ENCODE measurements at regions not wholly inside any gene's neighbourhood (a gene's known extent, or its start where the extent isn't known, plus 50 kb on each side); places are given as distances from the start of the nearest gene placed in this dataset.

DNA sequence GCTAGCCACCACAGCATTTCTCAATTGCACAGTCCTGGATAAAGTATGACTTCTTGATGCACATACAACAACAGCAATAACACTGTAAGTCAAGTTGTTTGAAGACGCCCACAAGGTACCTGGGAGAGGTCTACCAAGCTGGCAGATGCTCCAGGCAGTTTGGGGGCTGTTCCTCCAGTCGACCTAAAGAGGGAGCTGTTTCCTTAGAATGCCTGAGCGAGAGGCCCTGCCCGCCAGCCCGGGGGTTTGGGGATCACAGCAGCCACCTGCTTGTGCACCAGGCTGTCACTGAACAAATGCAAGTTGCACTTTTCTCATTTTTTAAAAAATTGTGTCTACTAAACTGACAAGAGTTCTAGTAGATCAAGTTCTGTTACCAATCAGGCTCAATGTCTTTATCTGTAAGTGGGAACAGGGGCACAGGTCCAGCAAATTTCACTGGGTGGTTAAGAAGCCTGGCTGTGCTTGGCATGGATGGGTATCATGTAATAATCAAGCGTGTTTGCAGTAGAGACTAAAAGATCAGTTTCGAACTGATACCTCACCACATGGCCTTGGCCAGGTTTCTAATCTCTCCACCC is 193.8 kb upstream of the ADO start:
- H3K9ac ChIP-seq (ENCODE audit: low read length in 3 of 3): no peak overlapping the region
- H3K9me3 ChIP-seq (ENCODE audit: control insufficient read depth in 2 of 3, insufficient read depth in 1 of 3, low read length in 3 of 3): no peaks in the 10 kb centered on the region
- no peaks in the 10 kb centered on the region for H3K36me3 ChIP-seq (ENCODE audit: control insufficient read depth in 2 of 3, insufficient read depth in 3 of 3, low read length in 3 of 3)
- intact Hi-C loops (cut with DNase I): loop anchor here (10.0 kb wide), 1 partner anchor 214 kb away; no protein-coding TSS in a partner anchor
- no peaks in the 10 kb centered on the region for H3K4me1 ChIP-seq (ENCODE audit: control insufficient read depth in 2 of 3, insufficient read depth in 2 of 3, low read depth in 1 of 3, low read length in 3 of 3)
- FAIRE-seq: no peak
- DNase-seq: peak; percentile 69 to 84 (median 78)
- H3K27ac ChIP-seq (ENCODE audit: low read depth in 2 of 2, low read length in 2 of 2): no peak overlapping the region
- TF ChIP-seq, protein P1, sequence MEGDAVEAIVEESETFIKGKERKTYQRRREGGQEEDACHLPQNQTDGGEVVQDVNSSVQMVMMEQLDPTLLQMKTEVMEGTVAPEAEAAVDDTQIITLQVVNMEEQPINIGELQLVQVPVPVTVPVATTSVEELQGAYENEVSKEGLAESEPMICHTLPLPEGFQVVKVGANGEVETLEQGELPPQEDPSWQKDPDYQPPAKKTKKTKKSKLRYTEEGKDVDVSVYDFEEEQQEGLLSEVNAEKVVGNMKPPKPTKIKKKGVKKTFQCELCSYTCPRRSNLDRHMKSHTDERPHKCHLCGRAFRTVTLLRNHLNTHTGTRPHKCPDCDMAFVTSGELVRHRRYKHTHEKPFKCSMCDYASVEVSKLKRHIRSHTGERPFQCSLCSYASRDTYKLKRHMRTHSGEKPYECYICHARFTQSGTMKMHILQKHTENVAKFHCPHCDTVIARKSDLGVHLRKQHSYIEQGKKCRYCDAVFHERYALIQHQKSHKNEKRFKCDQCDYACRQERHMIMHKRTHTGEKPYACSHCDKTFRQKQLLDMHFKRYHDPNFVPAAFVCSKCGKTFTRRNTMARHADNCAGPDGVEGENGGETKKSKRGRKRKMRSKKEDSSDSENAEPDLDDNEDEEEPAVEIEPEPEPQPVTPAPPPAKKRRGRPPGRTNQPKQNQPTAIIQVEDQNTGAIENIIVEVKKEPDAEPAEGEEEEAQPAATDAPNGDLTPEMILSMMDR (IDR thresholded peaks at IDR 0.05; ENCODE audit: borderline replicate concordance, extremely low read depth, insufficient read depth): peak; percentile 48
- no peaks in the 10 kb centered on the region for H3K27me3 ChIP-seq (ENCODE audit: control insufficient read depth, insufficient read depth, low read length)
- no peak overlapping the region for H3K4me3 ChIP-seq (ENCODE audit: low read length in 3 of 3)

DNA sequence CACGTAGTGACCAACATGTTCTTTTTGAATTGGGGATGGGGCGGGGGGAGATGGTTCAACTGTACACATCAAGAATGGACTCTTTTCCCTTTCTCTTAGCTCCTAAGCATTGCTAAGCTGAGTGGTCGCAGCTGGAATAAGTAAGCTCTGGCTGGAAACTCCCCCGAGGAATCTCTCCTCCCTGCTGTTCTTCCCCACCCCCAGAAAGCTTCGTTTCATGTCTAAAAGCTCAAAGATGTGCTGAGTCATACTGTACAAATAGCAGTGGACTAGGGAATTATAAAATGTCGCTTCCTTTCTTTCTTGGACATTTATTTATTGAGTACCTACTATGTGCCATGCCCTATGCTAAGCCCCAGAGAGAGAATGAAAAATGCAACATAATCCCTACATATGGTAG is 191.1 kb upstream of the ADO start:
- Histone ChIP-seq H3K27me3 (ENCODE audit: control insufficient read depth, insufficient read depth, low read length) (no peaks in the 10 kb centered on the region), H3K4me1 (ENCODE audit: control insufficient read depth in 2 of 3, insufficient read depth in 2 of 3, low read depth in 1 of 3, low read length in 3 of 3) (no peaks in the 10 kb centered on the region), H3K4me3 (ENCODE audit: low read length in 3 of 3) (no peak overlapping the region), H3K9me3 (ENCODE audit: control insufficient read depth in 2 of 3, insufficient read depth in 1 of 3, low read length in 3 of 3) (no peaks in the 10 kb centered on the region), H3K36me3 (ENCODE audit: control insufficient read depth in 2 of 3, insufficient read depth in 3 of 3, low read length in 3 of 3) (no peaks in the 10 kb centered on the region), H3K27ac (ENCODE audit: low read depth in 2 of 2, low read length in 2 of 2) (no peak overlapping the region), H3K9ac (ENCODE audit: low read length in 3 of 3) (no peak overlapping the region)
- TF ChIP-seq, protein P1 (IDR thresholded peaks at IDR 0.05; ENCODE audit: borderline replicate concordance, extremely low read depth, insufficient read depth): no peak
- FAIRE-seq (no peak), DNase-seq (peak in 3 of 5 donors; percentile 50 to 93 (median 77))
- intact Hi-C loops (cut with DNase I): loop anchor here (10.0 kb wide), 1 partner anchor 211 kb away; no protein-coding TSS in a partner anchor

DNA sequence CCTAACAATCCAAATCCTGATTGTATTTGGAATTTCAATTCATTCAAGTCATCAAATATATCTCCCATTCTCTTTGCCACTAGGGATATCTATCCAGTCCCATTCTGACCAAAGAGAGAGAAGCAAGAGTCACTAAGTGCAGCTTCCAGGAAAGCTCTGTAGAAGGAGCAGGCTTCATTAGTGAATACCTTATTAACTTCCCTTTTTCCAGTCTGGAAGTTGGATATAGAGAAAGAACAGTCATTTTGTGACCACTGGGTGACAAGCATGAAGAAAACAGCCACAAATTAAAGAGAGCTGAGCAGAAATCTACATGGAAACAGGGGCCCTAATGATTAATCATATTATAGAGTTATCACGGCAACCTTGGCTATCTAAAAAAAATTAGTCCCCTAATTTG is 190.7 kb upstream of the ADO start:
- no peaks in the 10 kb centered on the region for H3K36me3 ChIP-seq (ENCODE audit: control insufficient read depth in 2 of 3, insufficient read depth in 3 of 3, low read length in 3 of 3)
- no peak overlapping the region for H3K9ac ChIP-seq (ENCODE audit: low read length in 3 of 3)
- no peak for FAIRE-seq
- no peaks in the 10 kb centered on the region for H3K4me1 ChIP-seq (ENCODE audit: control insufficient read depth in 2 of 3, insufficient read depth in 2 of 3, low read depth in 1 of 3, low read length in 3 of 3)
- H3K4me3 ChIP-seq (ENCODE audit: low read length in 3 of 3): no peak overlapping the region
- H3K9me3 ChIP-seq (ENCODE audit: control insufficient read depth in 2 of 3, insufficient read depth in 1 of 3, low read length in 3 of 3): no peaks in the 10 kb centered on the region
- intact Hi-C loops (cut with DNase I): loop anchor here (10.0 kb wide), 1 partner anchor 211 kb away; no protein-coding TSS in a partner anchor
- no peak overlapping the region for H3K27ac ChIP-seq (ENCODE audit: low read depth in 2 of 2, low read length in 2 of 2)
- no peak for DNase-seq
- TF ChIP-seq, protein P1 (IDR thresholded peaks at IDR 0.05; ENCODE audit: borderline replicate concordance, extremely low read depth, insufficient read depth): no peak
- H3K27me3 ChIP-seq (ENCODE audit: control insufficient read depth, insufficient read depth, low read length): no peaks in the 10 kb centered on the region

All from kidney (tissue), 13 donors.